ENCODE measurements at regions not wholly inside any gene's neighbourhood (a gene's known extent, or its start where the extent isn't known, plus 50 kb on each side); places are given as distances from the start of the nearest gene placed in this dataset.

DNA sequence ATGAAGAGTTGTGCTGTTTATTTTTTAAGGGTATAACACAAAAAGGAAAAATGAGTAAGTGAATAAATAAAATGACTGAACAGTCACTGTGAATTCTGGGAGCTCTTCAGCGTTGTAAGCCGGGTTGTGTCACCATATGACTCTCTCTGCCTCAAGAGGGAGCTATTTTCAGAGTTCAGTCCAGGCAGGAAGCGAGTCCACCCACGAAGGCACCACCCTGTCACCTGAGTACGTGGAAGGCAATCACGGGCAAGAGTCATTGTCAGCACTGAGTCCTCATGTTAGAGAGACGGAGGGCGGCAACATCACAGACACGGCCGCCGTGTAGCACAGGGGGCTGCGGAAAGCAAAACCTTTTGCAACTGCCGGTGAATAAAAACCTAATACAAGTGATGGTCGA, 227.6 kb downstream of the UTP18 start:
- Histone ChIP-seq H3K4me1 (ENCODE audit: control insufficient read depth, insufficient read depth, low read length) (no peaks in the 10 kb centered on the region), H3K9me3 (ENCODE audit: control insufficient read depth, insufficient read depth, low read length) (no peaks in the 10 kb centered on the region), H3K9ac (ENCODE audit: low read depth, low read length) (no peak overlapping the region), H3K36me3 (ENCODE audit: control insufficient read depth, insufficient read depth, low read length) (no peaks in the 10 kb centered on the region), H3K27ac (ENCODE audit: low read depth, low read length) (no peak overlapping the region), H3K4me3 (ENCODE audit: low read depth, low read length) (no peak overlapping the region), H3K27me3 (ENCODE audit: control insufficient read depth, insufficient read depth, low read length) (no peaks in the 10 kb centered on the region)

DNA sequence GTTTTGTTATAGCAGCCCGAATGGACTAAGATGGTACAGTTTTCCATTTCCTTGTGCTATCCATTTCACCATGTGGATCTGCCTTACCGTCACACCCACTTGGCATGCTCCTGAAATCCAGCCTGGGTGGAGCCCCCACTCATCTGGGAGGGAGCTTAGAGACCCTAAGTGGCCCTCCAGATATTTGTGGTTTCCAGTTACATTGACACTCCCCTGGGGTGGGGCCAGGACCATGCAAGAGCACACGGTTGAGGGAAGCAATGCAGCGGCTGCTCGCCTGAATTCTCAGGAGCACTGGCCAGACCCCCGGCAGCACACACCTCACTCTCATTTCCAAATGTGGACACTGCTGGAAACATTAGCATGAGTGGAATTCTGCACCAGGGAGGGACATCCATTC, 231.1 kb downstream of the UTP18 start:
- H3K27ac ChIP-seq (ENCODE audit: low read depth, low read length) = no peak overlapping the region
- H3K9ac ChIP-seq (ENCODE audit: low read depth, low read length) = no peak overlapping the region
- no peaks in the 10 kb centered on the region for H3K27me3 ChIP-seq (ENCODE audit: control insufficient read depth, insufficient read depth, low read length)
- no peaks in the 10 kb centered on the region for H3K36me3 ChIP-seq (ENCODE audit: control insufficient read depth, insufficient read depth, low read length)
- no peaks in the 10 kb centered on the region for H3K4me1 ChIP-seq (ENCODE audit: control insufficient read depth, insufficient read depth, low read length)
- no peak overlapping the region for H3K4me3 ChIP-seq (ENCODE audit: low read depth, low read length)
- no peaks in the 10 kb centered on the region for H3K9me3 ChIP-seq (ENCODE audit: control insufficient read depth, insufficient read depth, low read length)

DNA sequence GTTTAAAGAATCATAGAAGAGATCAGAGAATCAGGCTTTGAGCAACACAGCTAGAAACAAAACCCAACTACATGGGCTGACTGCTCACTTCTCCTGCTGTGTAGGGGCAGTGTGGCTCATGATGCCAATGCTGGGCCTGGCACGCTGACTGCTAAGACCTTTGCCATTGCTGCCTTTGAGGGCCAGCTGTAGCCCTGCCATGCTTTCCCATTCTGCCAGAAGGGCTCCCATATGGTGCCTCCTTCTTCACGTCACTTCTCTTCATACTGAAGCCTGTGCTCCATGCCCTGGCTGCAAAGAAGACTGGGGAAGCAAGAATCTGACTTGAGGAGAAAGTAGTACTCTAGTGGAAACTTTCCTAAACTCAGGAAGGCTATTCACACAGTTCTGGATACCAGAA, 232.9 kb downstream of the UTP18 start:
- no peak overlapping the region for H3K9ac ChIP-seq (ENCODE audit: low read depth, low read length)
- no peaks in the 10 kb centered on the region for H3K27me3 ChIP-seq (ENCODE audit: control insufficient read depth, insufficient read depth, low read length)
- no peaks in the 10 kb centered on the region for H3K4me1 ChIP-seq (ENCODE audit: control insufficient read depth, insufficient read depth, low read length)
- no peak overlapping the region for H3K4me3 ChIP-seq (ENCODE audit: low read depth, low read length)
- no peak overlapping the region for H3K27ac ChIP-seq (ENCODE audit: low read depth, low read length)
- no peaks in the 10 kb centered on the region for H3K9me3 ChIP-seq (ENCODE audit: control insufficient read depth, insufficient read depth, low read length)
- H3K36me3 ChIP-seq (ENCODE audit: control insufficient read depth, insufficient read depth, low read length) = no peaks in the 10 kb centered on the region

DNA sequence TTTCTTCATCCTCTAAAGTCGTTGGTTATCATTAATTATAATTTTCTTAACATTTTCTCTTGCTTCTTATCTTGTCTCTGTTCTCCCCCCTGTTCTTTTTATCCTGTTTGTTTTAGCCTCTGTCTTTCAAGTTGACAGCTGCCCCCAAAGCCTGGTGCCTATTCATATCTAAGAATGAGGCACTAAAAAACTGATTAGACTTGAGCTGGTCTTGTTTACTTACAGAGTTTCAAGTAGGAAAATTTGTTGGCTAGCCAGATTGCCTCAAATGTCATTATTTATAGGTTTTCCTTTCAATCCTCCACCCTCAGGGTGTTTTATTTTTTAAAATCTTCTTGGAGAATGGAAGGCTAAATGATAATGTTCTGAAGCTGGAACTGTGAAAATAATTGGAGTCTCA, 236.0 kb downstream of the UTP18 start:
- no peak overlapping the region for H3K9ac ChIP-seq (ENCODE audit: low read depth, low read length)
- H3K36me3 ChIP-seq (ENCODE audit: control insufficient read depth, insufficient read depth, low read length) = no peaks in the 10 kb centered on the region
- H3K4me1 ChIP-seq (ENCODE audit: control insufficient read depth, insufficient read depth, low read length) = no peaks in the 10 kb centered on the region
- H3K27me3 ChIP-seq (ENCODE audit: control insufficient read depth, insufficient read depth, low read length) = no peaks in the 10 kb centered on the region
- H3K9me3 ChIP-seq (ENCODE audit: control insufficient read depth, insufficient read depth, low read length) = no peaks in the 10 kb centered on the region
- H3K27ac ChIP-seq (ENCODE audit: low read depth, low read length) = no peak overlapping the region
- no peak overlapping the region for H3K4me3 ChIP-seq (ENCODE audit: low read depth, low read length)

DNA sequence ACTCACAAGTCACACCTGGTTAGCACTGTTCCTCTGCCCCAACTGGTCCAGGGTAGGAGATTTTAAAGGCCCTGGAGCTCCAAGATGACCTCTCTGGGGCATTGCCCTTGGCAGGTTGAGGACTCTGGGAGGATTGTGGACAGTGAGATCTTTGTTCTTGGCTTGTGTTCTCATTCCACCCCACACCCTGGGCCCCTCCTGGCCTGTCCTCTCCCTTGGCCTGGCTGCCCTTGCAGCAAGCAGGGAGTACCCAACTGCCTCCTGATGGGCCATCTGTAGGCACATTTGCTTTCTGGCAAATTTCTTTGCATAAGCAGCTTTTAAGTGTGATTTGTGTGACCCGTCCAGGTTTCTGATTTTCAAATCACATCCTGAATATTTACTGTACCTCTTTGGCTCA, 239.6 kb downstream of the UTP18 start:
- H3K4me1 ChIP-seq (ENCODE audit: control insufficient read depth, insufficient read depth, low read length) = no peaks in the 10 kb centered on the region
- H3K27me3 ChIP-seq (ENCODE audit: control insufficient read depth, insufficient read depth, low read length) = no peaks in the 10 kb centered on the region
- H3K27ac ChIP-seq (ENCODE audit: low read depth, low read length) = no peak overlapping the region
- no peak overlapping the region for H3K9ac ChIP-seq (ENCODE audit: low read depth, low read length)
- no peaks in the 10 kb centered on the region for H3K36me3 ChIP-seq (ENCODE audit: control insufficient read depth, insufficient read depth, low read length)
- H3K4me3 ChIP-seq (ENCODE audit: low read depth, low read length) = no peak overlapping the region
- no peaks in the 10 kb centered on the region for H3K9me3 ChIP-seq (ENCODE audit: control insufficient read depth, insufficient read depth, low read length)

DNA sequence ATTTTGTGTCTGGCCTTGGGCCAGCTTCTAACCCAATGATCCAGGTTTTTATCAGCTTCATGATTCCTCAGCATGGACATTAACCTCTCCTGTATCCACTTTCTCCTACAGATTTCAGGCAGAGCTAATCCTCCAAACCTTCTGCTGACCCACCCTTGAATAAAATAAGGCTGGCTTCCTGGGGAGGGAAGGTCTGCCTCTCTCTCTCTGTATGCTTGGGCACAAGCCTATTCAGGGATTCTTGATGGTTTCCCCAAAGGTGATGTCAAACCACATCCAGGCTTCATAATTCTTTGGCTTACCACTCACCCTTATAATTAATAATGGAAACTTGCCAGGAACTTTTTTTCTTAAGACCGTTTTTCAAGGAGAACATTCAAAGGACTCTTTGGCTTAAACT, 240.1 kb downstream of the UTP18 start:
- Histone ChIP-seq H3K36me3 (ENCODE audit: control insufficient read depth, insufficient read depth, low read length) (no peaks in the 10 kb centered on the region), H3K4me1 (ENCODE audit: control insufficient read depth, insufficient read depth, low read length) (no peaks in the 10 kb centered on the region), H3K27me3 (ENCODE audit: control insufficient read depth, insufficient read depth, low read length) (no peaks in the 10 kb centered on the region), H3K4me3 (ENCODE audit: low read depth, low read length) (no peak overlapping the region), H3K9ac (ENCODE audit: low read depth, low read length) (no peak overlapping the region), H3K9me3 (ENCODE audit: control insufficient read depth, insufficient read depth, low read length) (no peaks in the 10 kb centered on the region), H3K27ac (ENCODE audit: low read depth, low read length) (no peak overlapping the region)

DNA sequence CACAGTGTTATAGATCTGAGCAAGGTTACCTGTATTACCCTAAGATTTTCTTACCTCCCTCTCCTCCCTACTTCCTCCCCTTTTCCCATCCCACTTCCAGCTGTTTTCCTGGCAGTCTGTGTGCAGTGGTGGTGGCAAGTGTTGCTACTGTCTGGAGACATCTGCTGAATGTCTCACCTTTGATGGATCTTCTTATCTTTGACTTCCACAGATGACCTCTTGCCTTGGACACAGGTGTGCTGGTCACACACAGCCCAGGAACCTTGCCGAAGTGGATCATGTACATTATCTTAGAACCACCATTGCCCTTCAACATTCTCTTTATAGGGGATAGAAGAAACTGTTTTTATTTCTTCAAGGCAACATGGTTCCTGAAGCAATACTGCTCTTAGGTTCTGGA, 245.1 kb downstream of the UTP18 start:
- Histone ChIP-seq H3K4me1 (ENCODE audit: control insufficient read depth, insufficient read depth, low read length) (no peaks in the 10 kb centered on the region), H3K36me3 (ENCODE audit: control insufficient read depth, insufficient read depth, low read length) (no peaks in the 10 kb centered on the region), H3K27me3 (ENCODE audit: control insufficient read depth, insufficient read depth, low read length) (no peaks in the 10 kb centered on the region), H3K27ac (ENCODE audit: low read depth, low read length) (no peak overlapping the region), H3K9ac (ENCODE audit: low read depth, low read length) (no peak overlapping the region), H3K4me3 (ENCODE audit: low read depth, low read length) (no peak overlapping the region), H3K9me3 (ENCODE audit: control insufficient read depth, insufficient read depth, low read length) (no peaks in the 10 kb centered on the region)

DNA sequence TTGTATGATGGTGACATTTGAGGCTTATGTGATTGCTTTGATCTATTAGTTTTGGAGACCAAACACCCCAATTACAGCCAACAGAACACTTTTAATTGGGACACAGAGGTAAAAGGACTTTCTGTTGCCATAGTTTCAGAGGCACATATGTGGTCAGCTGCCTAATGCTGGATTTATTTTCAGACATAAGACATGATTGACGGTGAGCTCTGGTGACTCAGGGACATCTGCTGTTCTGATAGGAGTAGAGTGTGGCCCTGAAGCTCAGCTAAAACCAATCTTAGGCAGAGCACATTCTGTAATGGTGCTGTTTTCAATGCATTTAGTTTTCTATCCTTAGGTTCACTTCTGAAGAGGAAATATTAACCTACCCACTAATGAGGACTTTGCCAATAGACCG, 247.1 kb downstream of the UTP18 start:
- H3K27me3 ChIP-seq (ENCODE audit: control insufficient read depth, insufficient read depth, low read length) = no peaks in the 10 kb centered on the region
- no peaks in the 10 kb centered on the region for H3K36me3 ChIP-seq (ENCODE audit: control insufficient read depth, insufficient read depth, low read length)
- no peaks in the 10 kb centered on the region for H3K9me3 ChIP-seq (ENCODE audit: control insufficient read depth, insufficient read depth, low read length)
- no peak overlapping the region for H3K4me3 ChIP-seq (ENCODE audit: low read depth, low read length)
- no peak overlapping the region for H3K27ac ChIP-seq (ENCODE audit: low read depth, low read length)
- H3K4me1 ChIP-seq (ENCODE audit: control insufficient read depth, insufficient read depth, low read length) = no peaks in the 10 kb centered on the region
- no peak overlapping the region for H3K9ac ChIP-seq (ENCODE audit: low read depth, low read length)

DNA sequence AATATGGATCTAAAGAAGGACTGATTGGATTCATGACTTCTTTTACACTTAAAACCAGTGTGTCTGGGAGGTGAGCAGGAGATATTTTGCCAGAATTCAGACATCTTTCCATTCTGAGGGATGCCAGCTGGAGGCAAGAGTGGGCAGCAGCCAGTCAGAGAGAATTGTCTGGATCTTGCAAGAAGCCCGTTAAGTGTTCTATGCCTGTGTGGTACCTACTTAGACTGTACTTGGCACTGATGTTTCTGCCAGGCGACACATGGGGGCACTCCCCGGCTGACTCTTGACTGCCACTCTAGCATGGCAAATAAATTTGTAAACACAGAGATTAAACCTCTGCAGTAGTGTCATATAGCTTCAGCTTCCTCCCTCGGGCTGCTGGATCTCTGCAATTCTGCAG, 247.7 kb downstream of the UTP18 start:
- H3K36me3 ChIP-seq (ENCODE audit: control insufficient read depth, insufficient read depth, low read length) = no peaks in the 10 kb centered on the region
- H3K27me3 ChIP-seq (ENCODE audit: control insufficient read depth, insufficient read depth, low read length) = no peaks in the 10 kb centered on the region
- no peak overlapping the region for H3K9ac ChIP-seq (ENCODE audit: low read depth, low read length)
- no peak overlapping the region for H3K27ac ChIP-seq (ENCODE audit: low read depth, low read length)
- no peaks in the 10 kb centered on the region for H3K9me3 ChIP-seq (ENCODE audit: control insufficient read depth, insufficient read depth, low read length)
- no peak overlapping the region for H3K4me3 ChIP-seq (ENCODE audit: low read depth, low read length)
- no peaks in the 10 kb centered on the region for H3K4me1 ChIP-seq (ENCODE audit: control insufficient read depth, insufficient read depth, low read length)

DNA sequence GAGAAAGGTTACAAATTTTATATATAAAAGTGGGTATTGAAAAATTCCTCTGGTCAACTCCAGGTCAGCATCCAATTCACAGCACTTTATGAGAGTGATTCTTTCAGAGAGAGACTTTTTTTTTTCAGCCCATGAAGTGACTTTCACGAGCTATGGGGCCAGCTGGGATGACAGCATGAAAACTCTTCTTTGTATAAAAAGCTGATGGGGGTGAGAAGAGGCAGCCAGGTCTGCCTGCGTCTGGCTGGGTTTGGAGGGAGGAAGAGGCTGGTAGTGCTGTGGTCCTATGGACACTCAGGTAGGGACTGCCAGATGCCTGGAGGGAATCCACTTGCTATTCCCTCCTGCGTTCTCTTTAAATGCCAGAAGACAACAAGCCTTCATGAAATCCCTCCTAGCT, 250.6 kb downstream of the UTP18 start:
- Histone ChIP-seq H3K9ac (ENCODE audit: low read depth, low read length) (no peak overlapping the region), H3K36me3 (ENCODE audit: control insufficient read depth, insufficient read depth, low read length) (no peaks in the 10 kb centered on the region), H3K9me3 (ENCODE audit: control insufficient read depth, insufficient read depth, low read length) (no peaks in the 10 kb centered on the region), H3K4me1 (ENCODE audit: control insufficient read depth, insufficient read depth, low read length) (no peaks in the 10 kb centered on the region), H3K4me3 (ENCODE audit: low read depth, low read length) (no peak overlapping the region), H3K27me3 (ENCODE audit: control insufficient read depth, insufficient read depth, low read length) (no peaks in the 10 kb centered on the region), H3K27ac (ENCODE audit: low read depth, low read length) (no peak overlapping the region)

DNA sequence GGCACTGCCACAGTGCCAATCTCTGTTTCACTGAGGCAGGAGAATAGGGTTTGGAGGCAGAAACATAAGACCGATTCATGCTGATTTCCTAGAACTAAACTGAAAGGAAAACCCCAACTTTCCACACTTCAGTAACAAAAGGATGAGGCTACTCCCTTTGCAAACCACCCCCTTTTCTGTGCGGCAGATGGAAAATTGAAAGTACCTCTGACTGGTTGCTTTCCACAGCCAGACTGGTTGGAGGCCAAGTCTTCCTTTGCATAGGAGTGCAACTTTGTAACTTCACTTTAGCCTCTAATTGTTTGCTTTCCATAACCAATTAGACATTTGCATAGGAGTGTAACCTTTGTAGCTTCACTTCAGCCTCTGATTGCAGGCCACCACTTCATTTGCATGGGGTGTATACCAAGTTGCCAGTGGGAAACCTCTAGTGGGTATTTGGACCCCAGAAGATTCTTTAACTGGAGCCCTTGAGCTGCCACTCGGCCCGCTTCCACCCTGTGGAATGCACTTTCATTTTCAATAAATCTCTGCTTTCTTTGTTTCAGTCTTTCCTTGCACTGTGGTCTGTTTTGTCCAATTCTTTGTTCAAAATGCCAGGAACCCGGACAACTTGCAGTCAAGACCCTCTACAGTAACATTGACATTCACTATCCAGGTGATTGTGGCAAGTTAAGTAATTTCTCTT, 252.0 kb downstream of the UTP18 start:
- Histone ChIP-seq H3K9me3 (ENCODE audit: control insufficient read depth, insufficient read depth, low read length) (no peaks in the 10 kb centered on the region), H3K36me3 (ENCODE audit: control insufficient read depth, insufficient read depth, low read length) (no peaks in the 10 kb centered on the region), H3K27me3 (ENCODE audit: control insufficient read depth, insufficient read depth, low read length) (no peaks in the 10 kb centered on the region), H3K9ac (ENCODE audit: low read depth, low read length) (no peak overlapping the region), H3K4me3 (ENCODE audit: low read depth, low read length) (no peak overlapping the region), H3K27ac (ENCODE audit: low read depth, low read length) (no peak overlapping the region), H3K4me1 (ENCODE audit: control insufficient read depth, insufficient read depth, low read length) (no peaks in the 10 kb centered on the region)

DNA sequence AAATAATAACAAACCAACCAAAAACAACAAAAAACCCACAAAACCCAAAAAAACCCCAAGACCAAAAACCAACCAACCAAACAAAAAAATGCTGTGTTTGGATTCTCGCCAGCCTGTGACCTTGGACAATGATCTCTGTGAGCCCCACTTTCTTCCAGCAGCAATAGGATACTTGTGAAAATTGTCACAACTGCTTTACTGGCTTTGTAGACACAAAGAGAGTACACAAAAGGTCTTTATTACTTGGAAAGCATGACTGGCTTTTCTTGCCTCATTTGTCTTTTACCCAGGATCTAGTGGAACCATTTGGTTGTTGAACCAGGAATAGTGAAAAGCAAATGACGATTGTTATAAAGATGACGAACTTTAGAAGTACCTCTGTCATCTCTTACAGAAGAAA, 256.6 kb downstream of the UTP18 start:
- Histone ChIP-seq H3K4me3 (ENCODE audit: low read depth, low read length) (no peak overlapping the region), H3K27me3 (ENCODE audit: control insufficient read depth, insufficient read depth, low read length) (no peaks in the 10 kb centered on the region), H3K27ac (ENCODE audit: low read depth, low read length) (no peak overlapping the region), H3K4me1 (ENCODE audit: control insufficient read depth, insufficient read depth, low read length) (no peaks in the 10 kb centered on the region), H3K36me3 (ENCODE audit: control insufficient read depth, insufficient read depth, low read length) (no peaks in the 10 kb centered on the region), H3K9me3 (ENCODE audit: control insufficient read depth, insufficient read depth, low read length) (no peaks in the 10 kb centered on the region), H3K9ac (ENCODE audit: low read depth, low read length) (no peak overlapping the region)

Measured in HUES48 (cell line).